ENCODE measurements at regions not wholly inside any gene's neighbourhood (a gene's known extent, or its start where the extent isn't known, plus 50 kb on each side); places are given as distances from the start of the nearest gene placed in this dataset.

DNA sequence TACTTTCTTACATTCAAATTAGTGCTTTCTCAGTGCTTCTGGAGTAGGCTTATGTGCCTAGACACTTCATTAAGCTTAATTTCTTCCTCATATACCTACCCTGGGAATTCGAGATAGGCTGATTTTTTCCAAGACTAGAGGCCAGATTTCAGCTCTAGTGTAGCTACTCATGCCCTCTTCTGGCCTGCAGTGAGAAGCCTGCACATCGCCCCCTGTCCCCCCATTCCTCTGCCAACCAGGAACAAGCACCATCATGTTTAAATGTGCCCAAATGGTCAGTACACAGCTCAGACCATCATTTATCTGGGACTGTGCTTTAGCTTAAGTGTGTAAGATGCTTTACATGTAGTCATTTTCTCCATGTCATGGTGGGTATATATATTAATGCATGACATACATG, 1218.8 kb upstream of the LRRTM1 start:
- Mint-ChIP-seq H3K27ac (no peak overlapping the region), H3K36me3 (no peaks in the 10 kb centered on the region), H3K4me1 (ENCODE audit: unreplicated experiment) (no peaks in the 10 kb centered on the region), H3K27me3 (no peaks in the 10 kb centered on the region), H3K4me3 (no peak overlapping the region), H3K9me3 (no peaks in the 10 kb centered on the region)
- TF ChIP-seq, protein P1, sequence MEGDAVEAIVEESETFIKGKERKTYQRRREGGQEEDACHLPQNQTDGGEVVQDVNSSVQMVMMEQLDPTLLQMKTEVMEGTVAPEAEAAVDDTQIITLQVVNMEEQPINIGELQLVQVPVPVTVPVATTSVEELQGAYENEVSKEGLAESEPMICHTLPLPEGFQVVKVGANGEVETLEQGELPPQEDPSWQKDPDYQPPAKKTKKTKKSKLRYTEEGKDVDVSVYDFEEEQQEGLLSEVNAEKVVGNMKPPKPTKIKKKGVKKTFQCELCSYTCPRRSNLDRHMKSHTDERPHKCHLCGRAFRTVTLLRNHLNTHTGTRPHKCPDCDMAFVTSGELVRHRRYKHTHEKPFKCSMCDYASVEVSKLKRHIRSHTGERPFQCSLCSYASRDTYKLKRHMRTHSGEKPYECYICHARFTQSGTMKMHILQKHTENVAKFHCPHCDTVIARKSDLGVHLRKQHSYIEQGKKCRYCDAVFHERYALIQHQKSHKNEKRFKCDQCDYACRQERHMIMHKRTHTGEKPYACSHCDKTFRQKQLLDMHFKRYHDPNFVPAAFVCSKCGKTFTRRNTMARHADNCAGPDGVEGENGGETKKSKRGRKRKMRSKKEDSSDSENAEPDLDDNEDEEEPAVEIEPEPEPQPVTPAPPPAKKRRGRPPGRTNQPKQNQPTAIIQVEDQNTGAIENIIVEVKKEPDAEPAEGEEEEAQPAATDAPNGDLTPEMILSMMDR (conservative IDR thresholded peaks at IDR 0.05) = no peak
- no peak for DNase-seq (ENCODE audit: extremely low spot score, unreplicated experiment)

DNA sequence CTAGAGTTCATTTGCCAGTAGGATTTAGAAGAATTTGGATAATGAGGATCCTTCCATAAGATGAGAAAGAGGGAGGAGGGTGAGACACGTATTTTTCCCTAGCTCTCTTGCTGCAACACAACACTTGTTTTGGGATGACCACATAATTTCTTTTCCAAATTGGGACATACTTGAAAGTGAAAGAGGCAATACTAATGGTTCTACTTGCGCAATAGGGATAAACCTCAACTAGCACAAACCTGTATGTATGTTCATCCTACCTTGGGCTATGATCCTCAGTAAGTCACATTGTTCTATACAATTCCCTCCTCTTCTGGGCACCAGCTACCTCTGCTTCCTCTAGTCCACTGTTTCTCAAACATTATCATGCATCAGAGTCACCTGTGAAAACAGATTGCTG, 1208.8 kb upstream of the LRRTM1 start:
- Mint-ChIP-seq H3K9me3 (no peaks in the 10 kb centered on the region), H3K27ac (no peak overlapping the region)
- TF ChIP-seq, protein P1 (conservative IDR thresholded peaks at IDR 0.05) = no peak

DNA sequence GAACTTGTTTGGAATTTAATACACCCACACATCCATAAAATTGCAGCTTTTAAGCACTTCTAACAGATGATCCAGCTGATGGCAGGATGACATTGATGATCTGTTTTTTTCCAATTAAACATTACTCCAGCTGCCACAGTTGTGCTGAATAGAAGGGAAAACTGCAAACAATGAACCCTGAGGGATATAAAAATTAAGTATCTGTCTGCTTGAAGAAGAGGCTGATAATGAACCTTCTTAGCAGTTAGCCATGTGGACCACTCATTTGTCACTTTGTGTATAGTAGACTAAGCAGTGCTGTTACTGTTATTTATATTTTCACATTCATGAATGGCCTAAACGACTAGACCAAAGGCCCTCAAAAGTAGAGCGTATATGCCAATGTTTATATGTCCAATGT, 1201.0 kb upstream of the LRRTM1 start:
- Mint-ChIP-seq H3K4me1 (ENCODE audit: unreplicated experiment) (no peaks in the 10 kb centered on the region), H3K4me3 (no peak overlapping the region), H3K36me3 (no peaks in the 10 kb centered on the region), H3K27me3 (no peaks in the 10 kb centered on the region), H3K9me3 (peaks cover 7% of the 10 kb centered on the region), H3K27ac (no peak overlapping the region)
- DNase-seq (ENCODE audit: extremely low spot score, unreplicated experiment) = no peak
- TF ChIP-seq, protein P1 (conservative IDR thresholded peaks at IDR 0.05) = no peak

More for the DNA sequence above, 1208.8 kb upstream of the LRRTM1 start:
- Mint-ChIP-seq H3K36me3 (no peaks in the 10 kb centered on the region), H3K4me1 (ENCODE audit: unreplicated experiment) (no peaks in the 10 kb centered on the region), H3K27me3 (no peaks in the 10 kb centered on the region), H3K4me3 (no peak overlapping the region)
- DNase-seq (ENCODE audit: extremely low spot score, unreplicated experiment) = no peak

DNA sequence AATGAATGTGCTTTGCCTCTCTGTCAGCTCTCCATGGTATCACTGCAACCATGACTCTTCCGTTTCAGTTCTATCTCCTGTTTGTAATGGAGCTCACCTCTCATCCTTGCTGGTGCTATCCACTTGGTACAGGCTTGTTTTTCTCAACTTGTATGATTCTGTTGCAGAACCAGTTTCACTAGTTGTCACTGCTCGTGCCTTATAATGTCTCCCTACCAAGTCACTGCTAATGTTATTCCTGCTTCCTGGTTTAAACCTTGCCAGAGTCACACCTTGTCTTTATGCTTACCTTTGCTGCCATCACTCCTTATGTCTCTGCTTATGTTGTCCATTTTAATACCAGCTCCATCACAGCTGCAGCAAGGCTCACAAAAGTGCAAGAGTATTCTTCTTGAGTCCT, 1191.0 kb upstream of the LRRTM1 start:
- no peak for DNase-seq (ENCODE audit: extremely low spot score, unreplicated experiment)
- Mint-ChIP-seq H3K36me3 (no peaks in the 10 kb centered on the region), H3K27me3 (no peaks in the 10 kb centered on the region), H3K9me3 (peaks cover 5% of the 10 kb centered on the region), H3K27ac (peak overlapping the region; percentile 13), H3K4me3 (peak overlapping the region; percentile 69), H3K4me1 (ENCODE audit: unreplicated experiment) (peaks cover 5% of the 10 kb centered on the region)
- TF ChIP-seq, protein P1 (conservative IDR thresholded peaks at IDR 0.05) = no peak

DNA sequence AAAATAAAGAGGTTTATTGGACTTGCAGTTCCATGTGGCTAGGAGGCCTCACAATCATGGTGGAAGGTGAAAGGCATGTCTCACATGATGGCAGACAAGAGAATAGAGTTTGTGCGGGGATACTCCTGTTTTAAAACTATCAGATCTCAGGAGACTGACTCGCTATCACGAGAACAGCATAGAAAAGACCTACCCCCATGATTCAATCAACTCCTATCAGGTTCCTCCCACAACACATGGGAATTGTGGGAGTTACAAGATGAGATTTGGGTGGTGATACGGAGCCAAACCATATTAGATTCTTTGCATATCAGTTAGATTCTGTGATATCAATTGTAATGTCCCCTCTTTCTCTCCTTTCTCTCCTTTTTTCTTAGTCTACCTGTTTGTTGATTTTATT, 1178.7 kb upstream of the LRRTM1 start:
- DNase-seq (ENCODE audit: extremely low spot score, unreplicated experiment) = no peak
- Mint-ChIP-seq H3K27ac (no peak overlapping the region), H3K36me3 (no peaks in the 10 kb centered on the region), H3K9me3 (no peaks in the 10 kb centered on the region), H3K27me3 (no peaks in the 10 kb centered on the region), H3K4me1 (ENCODE audit: unreplicated experiment) (no peaks in the 10 kb centered on the region), H3K4me3 (no peak overlapping the region)
- TF ChIP-seq, protein P1 (conservative IDR thresholded peaks at IDR 0.05) = no peak

DNA sequence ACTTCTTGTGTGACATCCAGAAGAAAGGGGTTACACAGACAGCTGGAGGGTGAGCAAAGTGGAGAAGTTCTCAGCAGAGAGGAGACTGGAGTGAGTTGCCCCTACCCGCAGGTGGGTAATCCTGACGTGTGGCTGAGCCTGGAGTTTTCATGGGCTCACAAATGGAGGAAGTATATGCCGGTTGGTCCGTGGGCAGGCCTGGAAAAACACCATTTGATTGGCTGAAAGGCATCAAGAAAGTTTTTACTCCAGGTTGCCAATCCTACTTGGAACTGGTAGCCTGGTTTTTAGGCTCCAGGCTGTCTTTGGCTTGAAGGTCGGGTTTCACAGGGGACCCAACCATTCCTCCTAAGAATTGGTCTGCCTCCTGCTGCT, 1177.4 kb upstream of the LRRTM1 start:
- peaks cover 4% of the 10 kb centered on the region for H3K9me3 Mint-ChIP-seq
- no peak for DNase-seq (ENCODE audit: extremely low spot score, unreplicated experiment)
- TF ChIP-seq, protein P1 (conservative IDR thresholded peaks at IDR 0.05) = no peak
- no peak overlapping the region for H3K27ac Mint-ChIP-seq
- H3K4me3 Mint-ChIP-seq = no peak overlapping the region
- H3K27me3 Mint-ChIP-seq = no peaks in the 10 kb centered on the region
- no peaks in the 10 kb centered on the region for H3K4me1 Mint-ChIP-seq (ENCODE audit: unreplicated experiment)
- no peaks in the 10 kb centered on the region for H3K36me3 Mint-ChIP-seq
